ENCODE measurements at regions not wholly inside any gene's neighbourhood (a gene's known extent, or its start where the extent isn't known, plus 50 kb on each side); places are given as distances from the start of the nearest gene placed in this dataset.

GRCh38 chr20:24392612-24393011, 76.8 kb upstream of the SYNDIG1 start:
- no peak for TF ChIP-seq POLR2AphosphoS5 (IDR thresholded peaks at IDR 0.05)
- no peak for TF ChIP-seq POLR2A (IDR thresholded peaks at IDR 0.05)
- TF ChIP-seq CTCF (IDR thresholded peaks at IDR 0.05): no peak

Data from gastroesophageal sphincter (tissue), 3 donors.